MCF 10A (cell line): ENCODE measurements at regions not wholly inside any gene's neighbourhood (a gene's known extent, or its start where the extent isn't known, plus 50 kb on each side); places are given as distances from the start of the nearest gene placed in this dataset.

ENCODE experiments used
- BruUV-seq: library from RNA; stranded (reverse); fragments of 400-500 nt; replicated peaks from 2 replicates; lab custom pipeline; 2021; lab: Mats Ljungman, UMichigan
- CTCF ChIA-PET: fragments of 300-600 bp; sonication (Branson Sonifier 250); formaldehyde crosslinking; extraction: SDS; loops from one replicate; lab custom pipeline; 2021; ENCODE audit warnings: antibody characterized with exemption, inconsistent platforms; lab: Yijun Ruan, JAX
- POLR2A ChIA-PET: fragments of 300-600, 350-650 bp; sonication (Branson Sonifier 250); formaldehyde crosslinking; extraction: SDS; loops from one replicate; lab custom pipeline; 2020; ENCODE audit warnings: antibody characterized with exemption, inconsistent platforms; lab: Yijun Ruan, JAX
- DNase-seq: peaks from one replicate; pipeline ENCODE4 v3.0.0-alpha.2; 2018; ENCODE audit not compliant: unreplicated experiment
- H3K27ac Mint-ChIP-seq: one replicate; pipeline ENCODE4 v1.8.0; 2022; ENCODE audit warnings: mild to moderate bottlenecking, low read depth, mixed read lengths; ENCODE audit not compliant: unreplicated experiment
- H3K27me3 Mint-ChIP-seq: one replicate; pipeline ENCODE4 v1.8.0; 2022; ENCODE audit warnings: mixed read lengths; ENCODE audit not compliant: insufficient read depth, unreplicated experiment
- H3K36me3 Mint-ChIP-seq: one replicate; pipeline ENCODE4 v1.8.0; 2022; ENCODE audit warnings: mild to moderate bottlenecking, moderate library complexity, mixed read lengths; ENCODE audit not compliant: insufficient read depth, unreplicated experiment
- H3K4me1 Mint-ChIP-seq: one replicate; pipeline ENCODE4 v1.8.0; 2022; ENCODE audit warnings: mixed read lengths; ENCODE audit not compliant: insufficient read depth, unreplicated experiment
- H3K4me3 Mint-ChIP-seq: one replicate; pipeline ENCODE4 v1.8.0; 2022; ENCODE audit warnings: mild to moderate bottlenecking, moderate library complexity, mixed read lengths; ENCODE audit not compliant: unreplicated experiment
- H3K9me3 Mint-ChIP-seq: one replicate; pipeline ENCODE4 v1.8.0; 2022; ENCODE audit warnings: mixed read lengths; ENCODE audit not compliant: unreplicated experiment
- CTCF ChIP-seq: fragments of 200-600 bp; IDR thresholded peaks from one replicate; pipeline ENCODE4 v1.8.0; 2022; ENCODE audit warnings: antibody characterized with exemption, mild to moderate bottlenecking; ENCODE audit not compliant: unreplicated experiment
- intact Hi-C: fragments of 100-400 bp; cut with micrococcal nuclease; formaldehyde crosslinking; loops from 2 replicates; pipeline ENCODE4 v1.14.1; 2022

DNA sequence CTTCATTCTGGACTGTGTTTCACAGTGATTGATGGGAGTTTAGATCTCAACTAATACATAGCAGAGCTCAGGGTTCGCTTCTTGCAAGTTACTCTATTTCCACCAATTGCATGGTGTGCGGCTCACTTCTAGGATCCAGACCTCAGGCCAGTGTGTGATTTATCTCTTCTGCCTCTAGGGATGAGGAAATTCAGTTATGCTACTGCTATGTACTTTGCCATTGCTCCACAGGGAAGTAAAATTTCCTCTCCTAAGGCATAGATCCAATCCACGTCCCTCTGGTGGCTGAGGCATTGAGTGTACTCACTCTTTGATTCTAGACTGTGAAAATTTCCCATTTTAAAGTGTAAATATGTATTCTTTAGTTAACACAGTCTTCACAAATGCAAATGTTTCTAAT, 214.1 kb downstream of the HS3ST3B1 start:
- intact Hi-C loops: no loop called here
- Mint-ChIP-seq H3K27ac (no peak overlapping the region), H3K36me3 (no peaks in the 10 kb centered on the region), H3K4me3 (no peak overlapping the region), H3K27me3 (no peaks in the 10 kb centered on the region), H3K9me3 (peaks cover 3% of the 10 kb centered on the region), H3K4me1 (peaks cover 9% of the 10 kb centered on the region)
- ChIA-PET POLR2A (no interaction called here), CTCF (interaction anchor here (0.6 kb wide), 1 partner anchor 93 kb away, joined by 3 read pairs; no protein-coding TSS in a partner anchor)
- no TSS peak for BruUV-seq
- no peak for TF ChIP-seq CTCF
- DNase-seq: no peak

- no peaks in the 10 kb centered on the region for H3K36me3 Mint-ChIP-seq
- no peak overlapping the region for H3K27ac Mint-ChIP-seq
- TF ChIP-seq CTCF: no peak
- ChIA-PET CTCF (no interaction called here), POLR2A (no interaction called here)
- peaks cover 7% of the 10 kb centered on the region for H3K9me3 Mint-ChIP-seq
- no TSS peak for BruUV-seq
- peaks cover 7% of the 10 kb centered on the region for H3K4me1 Mint-ChIP-seq
- no peaks in the 10 kb centered on the region for H3K27me3 Mint-ChIP-seq
- no peak for DNase-seq
- intact Hi-C loops: no loop called here
- no peak overlapping the region for H3K4me3 Mint-ChIP-seq
Measured at GRCh38 chr17:14513835-14514234, 213.0 kb downstream of the HS3ST3B1 start.

DNA sequence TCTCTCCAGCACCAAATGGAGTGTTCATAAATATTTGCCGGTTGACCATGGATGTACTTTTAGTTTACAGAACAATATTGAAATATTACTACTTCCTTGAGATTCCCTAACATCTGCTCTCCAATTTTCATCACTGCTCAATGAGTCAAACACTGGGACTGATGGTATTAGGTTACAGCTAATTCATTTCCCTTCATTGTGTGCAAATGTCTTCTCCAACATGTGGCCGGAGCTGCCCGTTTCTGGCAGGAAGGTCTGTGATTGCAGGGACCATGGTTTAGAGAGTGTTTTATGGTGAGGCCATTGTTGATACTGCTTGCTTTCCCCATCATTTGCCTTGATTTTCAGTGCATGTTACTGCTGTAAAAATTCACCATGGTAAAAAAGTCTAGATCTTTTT, 209.3 kb downstream of the HS3ST3B1 start:
- ChIA-PET POLR2A (no interaction called here), CTCF (interaction anchor here (0.6 kb wide), 1 partner anchor 749 kb away, joined by 3 read pairs; no protein-coding TSS in a partner anchor)
- no peak for DNase-seq
- no peaks in the 10 kb centered on the region for H3K27me3 Mint-ChIP-seq
- H3K36me3 Mint-ChIP-seq: no peaks in the 10 kb centered on the region
- TF ChIP-seq CTCF: no peak
- no peak overlapping the region for H3K27ac Mint-ChIP-seq
- no peak overlapping the region for H3K4me3 Mint-ChIP-seq
- no peaks in the 10 kb centered on the region for H3K4me1 Mint-ChIP-seq
- no TSS peak for BruUV-seq
- H3K9me3 Mint-ChIP-seq: peaks cover 7% of the 10 kb centered on the region
- intact Hi-C loops: no loop called here

DNA sequence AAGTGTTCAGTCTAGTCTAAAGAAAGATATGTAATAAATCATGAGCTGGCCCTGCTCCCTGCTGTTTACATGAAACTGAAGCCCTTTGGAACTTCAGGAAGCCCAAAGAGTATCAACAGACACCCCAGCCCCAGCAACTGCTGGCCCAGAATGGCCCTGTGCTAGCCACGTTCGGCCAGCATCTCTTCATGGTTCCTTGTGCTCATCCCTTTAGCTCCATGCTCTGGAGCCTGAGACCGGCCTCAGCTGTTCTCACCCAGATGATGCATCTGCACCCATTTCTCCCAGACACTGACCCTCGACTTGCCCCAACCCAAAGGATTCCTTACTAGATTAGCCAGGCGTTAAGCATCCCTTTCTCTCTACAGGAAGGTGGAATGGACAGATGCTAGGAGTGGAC, 207.3 kb downstream of the HS3ST3B1 start:
- ChIA-PET POLR2A (no interaction called here), CTCF (interaction anchor here (0.6 kb wide), 1 partner anchor 644 kb away, joined by 3 read pairs; no protein-coding TSS in a partner anchor)
- Mint-ChIP-seq H3K36me3 (no peaks in the 10 kb centered on the region), H3K27me3 (no peaks in the 10 kb centered on the region), H3K4me3 (no peak overlapping the region), H3K27ac (no peak overlapping the region), H3K4me1 (no peaks in the 10 kb centered on the region), H3K9me3 (peaks cover 7% of the 10 kb centered on the region)
- BruUV-seq: no TSS peak
- intact Hi-C loops: no loop called here
- DNase-seq: no peak
- TF ChIP-seq CTCF: no peak
